Gastrocnemius medialis (tissue), 4 donors: ENCODE measurements at regions not wholly inside any gene's neighbourhood (a gene's known extent, or its start where the extent isn't known, plus 50 kb on each side); places are given as distances from the start of the nearest gene placed in this dataset.

Experiments
- POLR2A ChIP-seq, 2 donors: fragments of 450-650 bp; IDR thresholded peaks; one replicate each; pipeline ENCODE4 v1.6.1; 2017; ENCODE audit warnings: antibody characterized with exemption in 2 of 2, mild to moderate bottlenecking in 2 of 2, moderate library complexity in 2 of 2
- TF ChIP-seq, protein P1 (sequence below), 5 experiments: fragments of 450-650 bp in 3 of 5; fragments of 200-600 bp in 2 of 5; sonication (generic) in 2 of 5; IDR thresholded peaks in 4 of 5; conservative IDR thresholded peaks in 1 of 5; 1 replicate in 4 of 5; 2 replicates in 1 of 5; pipeline ENCODE4 v1.5.1; 2016 to 2019; ENCODE audit warnings: antibody characterized with exemption in 5 of 5, mild to moderate bottlenecking in 3 of 5, moderate library complexity in 3 of 5

DNA sequence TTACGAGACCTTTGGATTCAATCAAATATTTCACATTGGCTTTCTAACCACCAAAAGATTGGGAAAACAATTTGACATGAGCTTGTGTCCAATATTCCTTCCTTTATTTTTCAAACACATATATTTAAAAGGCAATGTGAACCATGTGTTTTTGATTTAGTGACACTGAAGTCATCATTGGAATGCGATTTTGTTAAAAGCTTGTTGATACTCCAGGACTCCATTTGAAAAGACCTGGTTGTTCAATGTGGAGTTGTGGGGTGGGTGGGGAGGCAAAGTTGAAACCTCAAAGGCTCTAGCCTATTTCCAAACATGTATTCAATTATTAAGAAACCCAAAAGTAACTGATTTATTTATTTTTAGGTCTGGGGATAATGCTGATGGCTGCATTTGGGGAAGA lies 114.1 kb upstream of the TRIB2 start:
- TF ChIP-seq, protein P1, sequence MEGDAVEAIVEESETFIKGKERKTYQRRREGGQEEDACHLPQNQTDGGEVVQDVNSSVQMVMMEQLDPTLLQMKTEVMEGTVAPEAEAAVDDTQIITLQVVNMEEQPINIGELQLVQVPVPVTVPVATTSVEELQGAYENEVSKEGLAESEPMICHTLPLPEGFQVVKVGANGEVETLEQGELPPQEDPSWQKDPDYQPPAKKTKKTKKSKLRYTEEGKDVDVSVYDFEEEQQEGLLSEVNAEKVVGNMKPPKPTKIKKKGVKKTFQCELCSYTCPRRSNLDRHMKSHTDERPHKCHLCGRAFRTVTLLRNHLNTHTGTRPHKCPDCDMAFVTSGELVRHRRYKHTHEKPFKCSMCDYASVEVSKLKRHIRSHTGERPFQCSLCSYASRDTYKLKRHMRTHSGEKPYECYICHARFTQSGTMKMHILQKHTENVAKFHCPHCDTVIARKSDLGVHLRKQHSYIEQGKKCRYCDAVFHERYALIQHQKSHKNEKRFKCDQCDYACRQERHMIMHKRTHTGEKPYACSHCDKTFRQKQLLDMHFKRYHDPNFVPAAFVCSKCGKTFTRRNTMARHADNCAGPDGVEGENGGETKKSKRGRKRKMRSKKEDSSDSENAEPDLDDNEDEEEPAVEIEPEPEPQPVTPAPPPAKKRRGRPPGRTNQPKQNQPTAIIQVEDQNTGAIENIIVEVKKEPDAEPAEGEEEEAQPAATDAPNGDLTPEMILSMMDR (IDR thresholded peaks at IDR 0.05 in 4 of 5, conservative IDR thresholded peaks at IDR 0.05 in 1 of 5), result no peak
- no peak for TF ChIP-seq POLR2A (IDR thresholded peaks at IDR 0.05)
